ENCODE measurements at regions not wholly inside any gene's neighbourhood (a gene's known extent, or its start where the extent isn't known, plus 50 kb on each side); places are given as distances from the start of the nearest gene placed in this dataset.
"Not testable (repeated sequence)": the region's sequence is repeated elsewhere in the genome, so short reads cannot be mapped to it uniquely, and the experiment has no call there.

DNA sequence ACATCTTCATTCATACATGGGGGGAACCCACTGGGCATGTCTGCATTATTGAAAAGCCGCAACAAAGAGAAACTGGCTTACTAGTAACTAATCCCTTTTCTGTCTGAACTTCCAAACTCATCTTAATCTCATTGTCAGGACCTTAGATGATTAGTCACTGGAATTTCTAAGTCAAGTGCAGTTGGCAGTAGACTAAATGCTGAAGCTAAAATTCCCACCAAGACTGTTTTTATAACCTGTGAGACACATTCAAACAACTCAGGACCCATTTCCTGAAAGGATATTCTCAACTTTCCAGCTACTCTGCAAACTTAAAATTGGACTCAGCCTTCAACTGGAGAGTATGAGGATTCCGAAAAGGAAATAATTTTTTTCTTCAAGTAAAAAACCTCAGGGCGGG is 94.8 kb upstream of the SCAF8 start:
- DNase-seq: no peak

GRCh38 chr6:154639196-154639595 is 94.0 kb upstream of the SCAF8 start:
- not testable (repeated sequence) for DNase-seq

GRCh38 chr6:154648188-154648887 is 84.9 kb upstream of the SCAF8 start:
- DNase-seq: no peak

DNA sequence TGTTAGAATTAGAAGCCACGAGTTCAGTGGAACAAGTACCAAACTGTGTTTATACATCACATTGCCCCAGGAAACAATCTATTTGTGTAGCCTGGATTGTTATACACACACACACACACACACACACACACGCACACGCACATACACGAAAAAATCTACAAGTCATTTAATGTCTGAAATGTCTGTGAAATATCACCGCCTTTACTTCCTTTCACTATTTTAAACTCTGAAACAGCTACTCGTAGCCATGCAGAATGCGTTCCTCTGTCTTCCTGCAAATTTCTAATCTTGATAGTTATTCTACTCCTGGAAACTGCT is 84.4 kb upstream of the SCAF8 start:
- no peak for DNase-seq

- no peak for DNase-seq
These were observed 83.5 kb upstream of the SCAF8 start for GRCh38 chr6:154649721-154650120.

DNA sequence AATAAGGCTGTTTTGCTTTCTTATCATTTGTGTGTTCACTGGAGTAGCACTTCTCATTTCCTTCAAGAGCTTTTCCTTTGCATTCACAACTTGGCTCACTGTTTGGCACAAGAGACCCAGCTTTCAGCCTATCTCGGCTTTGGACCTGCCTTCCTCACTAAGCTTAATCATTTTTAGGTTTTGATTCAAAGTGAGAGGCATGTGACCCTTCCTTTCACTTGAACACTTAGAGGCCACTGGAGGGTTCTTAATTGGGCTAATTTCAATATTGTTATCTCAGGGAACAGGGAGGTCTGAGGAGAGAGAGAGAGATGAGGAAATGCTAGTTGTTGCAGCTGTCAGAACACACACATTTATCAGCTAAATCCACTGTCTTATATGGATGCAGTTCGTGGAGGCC is 82.9 kb upstream of the SCAF8 start:
- DNase-seq: no peak

DNA sequence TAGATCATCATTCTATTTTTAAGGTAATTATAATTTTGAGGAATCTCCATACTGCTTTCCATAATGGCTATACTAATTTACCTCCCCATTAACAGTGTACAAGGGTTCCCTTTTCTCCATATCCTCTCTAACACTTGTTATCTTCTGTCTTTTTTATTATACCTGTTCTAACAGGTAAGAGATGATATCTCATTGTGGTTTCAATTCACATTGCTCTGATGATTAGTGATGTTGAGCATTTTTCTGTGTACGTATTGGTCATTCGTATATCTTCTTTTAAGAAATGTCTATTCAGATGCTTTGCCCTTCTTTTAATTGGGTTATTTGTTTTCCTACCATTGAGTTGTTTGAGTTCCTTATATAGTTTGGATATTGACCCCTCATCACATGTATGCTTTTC is 81.6 kb upstream of the SCAF8 start:
- DNase-seq: no peak

GRCh38 chr6:154653385-154653784 is 79.8 kb upstream of the SCAF8 start:
- no peak for DNase-seq

DNA sequence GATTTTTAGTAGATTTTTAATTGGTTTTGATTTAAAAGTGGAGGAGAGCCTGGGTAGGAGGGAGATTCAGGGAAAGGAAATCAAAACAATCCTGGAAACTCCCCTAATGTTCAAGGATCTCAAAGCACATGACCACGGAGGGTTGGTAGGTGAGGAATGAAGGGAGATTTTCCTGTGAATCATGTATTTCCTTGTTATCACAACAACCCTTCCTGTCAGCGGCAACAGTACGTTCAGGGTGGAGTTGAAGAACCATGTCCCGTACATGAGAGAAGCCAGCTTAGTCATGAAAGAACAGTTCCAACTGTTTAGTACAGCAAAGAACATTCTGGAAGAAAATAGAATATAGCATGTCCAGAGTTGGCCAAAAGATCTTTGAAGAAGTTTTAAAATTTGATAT is 79.4 kb upstream of the SCAF8 start:
- DNase-seq: peak; percentile 32

- no peak for DNase-seq
These were observed 76.6 kb upstream of the SCAF8 start for GRCh38 chr6:154656660-154657059.

DNA sequence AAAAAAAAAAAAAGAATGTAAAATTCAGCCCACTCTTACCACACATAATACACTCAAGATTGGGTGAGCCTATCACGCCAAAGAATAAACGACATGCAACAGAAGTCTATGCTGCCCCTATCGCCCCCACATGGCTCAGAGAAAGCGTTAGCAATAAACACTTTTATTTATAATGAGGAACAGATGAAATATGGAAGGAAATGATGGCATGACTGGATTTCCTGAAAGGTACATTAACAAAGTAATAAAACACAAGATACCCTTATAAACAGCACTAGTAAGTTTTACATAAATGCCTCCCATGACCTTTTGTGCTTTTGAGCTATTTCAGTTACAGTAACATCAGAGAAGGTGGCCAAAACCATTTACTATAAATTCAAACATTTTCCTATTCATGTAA is 71.4 kb upstream of the SCAF8 start:
- DNase-seq: no peak

DNA sequence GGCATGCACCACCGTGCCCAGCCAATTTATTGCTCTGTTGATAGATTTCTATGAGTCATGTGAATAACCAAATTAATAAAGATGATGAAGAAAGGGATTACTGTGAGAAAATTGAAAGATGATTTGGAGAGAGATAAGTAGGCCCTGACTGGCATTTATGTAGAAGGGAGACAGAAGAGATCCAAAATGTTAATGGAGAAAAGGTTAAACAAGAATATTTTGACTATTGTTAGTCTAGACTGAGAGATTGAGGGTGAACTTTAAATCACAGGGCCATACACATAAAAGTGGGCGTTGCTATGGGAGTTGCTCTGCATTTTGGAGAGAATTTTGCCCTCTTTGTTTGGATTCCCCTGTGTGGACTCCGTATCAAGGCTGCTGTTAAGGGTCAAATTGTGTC is 68.9 kb upstream of the SCAF8 start:
- DNase-seq: no peak

GRCh38 chr6:154668156-154668555 is 65.1 kb upstream of the SCAF8 start:
- DNase-seq: no peak

GRCh38 chr6:154672086-154672485 is 61.1 kb upstream of the SCAF8 start:
- no peak for DNase-seq

- DNase-seq: no peak
These were observed 59.3 kb upstream of the SCAF8 start for GRCh38 chr6:154673919-154674318.

DNA sequence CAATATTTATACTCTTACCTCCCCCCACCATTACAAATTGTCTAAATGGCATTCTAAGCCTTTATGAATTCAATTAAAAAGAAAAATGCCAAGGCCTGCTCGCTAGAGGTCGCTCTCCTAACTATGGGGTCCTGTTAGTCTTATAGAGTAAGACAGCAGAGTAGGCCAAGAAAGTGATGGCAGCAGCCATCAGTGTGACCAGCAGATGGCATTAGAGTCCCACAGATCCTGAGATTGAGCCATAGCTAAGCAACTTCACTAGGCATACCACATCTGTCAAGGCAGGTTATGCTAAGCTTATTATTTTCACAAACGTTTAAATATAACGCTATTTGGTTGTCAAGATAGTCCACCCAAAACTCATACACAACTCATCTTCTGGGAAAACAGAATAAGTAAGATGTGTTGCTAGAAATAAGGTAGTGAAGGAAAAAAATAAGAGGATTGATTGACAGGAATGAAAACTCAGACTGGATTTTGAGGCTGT is 57.6 kb upstream of the SCAF8 start:
- DNase-seq: peak; percentile 68

DNA sequence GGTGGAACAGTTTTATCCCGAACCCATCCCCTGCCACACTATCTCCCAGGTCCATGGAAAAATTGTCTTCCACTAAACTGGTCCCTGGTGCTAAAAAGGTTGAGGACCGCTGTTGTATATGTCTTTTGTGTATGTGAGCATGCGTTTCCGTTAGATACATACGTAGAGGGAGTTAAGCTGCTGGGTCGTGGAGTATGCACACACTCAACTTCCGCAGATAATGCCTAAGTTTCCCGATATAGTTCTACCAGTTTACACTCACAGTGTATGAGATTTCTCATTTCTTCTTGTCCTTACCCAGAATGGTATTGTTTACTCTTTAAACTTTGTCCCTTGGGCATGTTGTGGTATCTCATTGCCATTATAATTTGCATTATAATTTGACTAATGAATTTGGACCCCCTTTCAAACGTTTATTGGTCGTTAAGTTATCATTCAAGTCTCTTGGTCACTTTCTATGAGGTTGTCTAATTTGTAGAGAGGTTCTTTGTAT is 50.5 kb upstream of the SCAF8 start:
- DNase-seq: no peak
